Mucosa of descending colon (tissue), 3 donors: ENCODE measurements at regions not wholly inside any gene's neighbourhood (a gene's known extent, or its start where the extent isn't known, plus 50 kb on each side); places are given as distances from the start of the nearest gene placed in this dataset.

ENCODE experiments used
- ATAC-seq: fragments of 200-7000 bp; cut with Tn5 transposase; one replicate; pipeline ENCODE4 v1.9.1; 2020; ENCODE audit warnings: mild to moderate bottlenecking, moderate library complexity
- DNase-seq, 3 donors: peaks; one replicate each; pipeline ENCODE4 v3.0.0-alpha.2; 2020
- H3K36me3 ChIP-seq: fragments of 200-600 bp; one replicate; pipeline ENCODE4 v1.8.0; 2021; ENCODE audit warnings: low read depth, mild to moderate bottlenecking
- H3K4me1 ChIP-seq: fragments of 200-600 bp; one replicate; pipeline ENCODE4 v1.8.0; 2021; ENCODE audit warnings: low read depth, mild to moderate bottlenecking
- H3K4me3 ChIP-seq: fragments of 200-600 bp; one replicate; pipeline ENCODE4 v1.8.0; 2021; ENCODE audit warnings: mild to moderate bottlenecking
- H3K9me3 ChIP-seq: fragments of 200-600 bp; one replicate; pipeline ENCODE4 v1.8.0; 2021; ENCODE audit warnings: mild to moderate bottlenecking
- intact Hi-C, 2 donors: fragments of 100-400 bp; cut with DNase I in 1 of 2; cut with micrococcal nuclease in 1 of 2; formaldehyde crosslinking; loops; one replicate each; pipeline versions ENCODE4 v1.11.0 to v1.11.1; 2022; cut with DNase I, micrococcal nuclease
- TF ChIP-seq, protein P1 (sequence below): fragments of 200-600 bp; IDR thresholded peaks from one replicate; pipeline ENCODE4 v1.8.0; 2022; ENCODE audit warnings: antibody characterized with exemption, mild to moderate bottlenecking
- donor health status: DM: no; HTN: no; CAD: no; lungs with moderate emphysema.
- donor health status: DM: no; HTN: no; CAD: no.
- donor health status: DM: no; HTN: yes; CAD: no.

DNA sequence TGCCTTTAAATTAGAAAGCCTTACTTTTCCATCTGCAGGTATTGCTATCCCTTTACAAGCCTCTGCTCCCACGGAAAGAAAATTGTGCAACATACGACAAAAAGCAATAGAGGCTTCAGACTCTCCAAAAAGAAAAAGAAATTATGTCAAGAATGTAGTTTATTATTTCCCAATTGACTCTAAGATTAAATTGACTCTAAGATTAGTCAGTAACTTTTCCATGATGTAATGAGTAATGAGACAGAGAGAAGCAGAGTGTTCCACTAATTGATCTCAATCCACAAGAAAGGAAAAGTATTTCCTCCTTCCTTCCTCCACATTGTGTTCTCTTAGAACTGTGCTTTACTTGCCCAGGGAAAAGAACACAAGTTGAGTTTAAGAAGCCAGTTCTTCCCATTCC, 345.7 kb upstream of the HS3ST1 start:
- Histone ChIP-seq H3K4me3 (no peak overlapping the region), H3K4me1 (no peaks in the 10 kb centered on the region), H3K9me3 (no peaks in the 10 kb centered on the region), H3K36me3 (no peaks in the 10 kb centered on the region)
- DNase-seq, result no peak
- ATAC-seq, result no peak
- TF ChIP-seq, protein P1, sequence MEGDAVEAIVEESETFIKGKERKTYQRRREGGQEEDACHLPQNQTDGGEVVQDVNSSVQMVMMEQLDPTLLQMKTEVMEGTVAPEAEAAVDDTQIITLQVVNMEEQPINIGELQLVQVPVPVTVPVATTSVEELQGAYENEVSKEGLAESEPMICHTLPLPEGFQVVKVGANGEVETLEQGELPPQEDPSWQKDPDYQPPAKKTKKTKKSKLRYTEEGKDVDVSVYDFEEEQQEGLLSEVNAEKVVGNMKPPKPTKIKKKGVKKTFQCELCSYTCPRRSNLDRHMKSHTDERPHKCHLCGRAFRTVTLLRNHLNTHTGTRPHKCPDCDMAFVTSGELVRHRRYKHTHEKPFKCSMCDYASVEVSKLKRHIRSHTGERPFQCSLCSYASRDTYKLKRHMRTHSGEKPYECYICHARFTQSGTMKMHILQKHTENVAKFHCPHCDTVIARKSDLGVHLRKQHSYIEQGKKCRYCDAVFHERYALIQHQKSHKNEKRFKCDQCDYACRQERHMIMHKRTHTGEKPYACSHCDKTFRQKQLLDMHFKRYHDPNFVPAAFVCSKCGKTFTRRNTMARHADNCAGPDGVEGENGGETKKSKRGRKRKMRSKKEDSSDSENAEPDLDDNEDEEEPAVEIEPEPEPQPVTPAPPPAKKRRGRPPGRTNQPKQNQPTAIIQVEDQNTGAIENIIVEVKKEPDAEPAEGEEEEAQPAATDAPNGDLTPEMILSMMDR, result no peak
- intact Hi-C loops, result no loop called here

GRCh38 chr4:11773798-11774197, 345.1 kb upstream of the HS3ST1 start:
- DNase-seq, result no peak
- intact Hi-C loops, result no loop called here
- Histone ChIP-seq H3K9me3 (no peaks in the 10 kb centered on the region), H3K4me1 (no peaks in the 10 kb centered on the region), H3K4me3 (no peak overlapping the region), H3K36me3 (no peaks in the 10 kb centered on the region)
- TF ChIP-seq, protein P1, result no peak
- ATAC-seq, result no peak

DNA sequence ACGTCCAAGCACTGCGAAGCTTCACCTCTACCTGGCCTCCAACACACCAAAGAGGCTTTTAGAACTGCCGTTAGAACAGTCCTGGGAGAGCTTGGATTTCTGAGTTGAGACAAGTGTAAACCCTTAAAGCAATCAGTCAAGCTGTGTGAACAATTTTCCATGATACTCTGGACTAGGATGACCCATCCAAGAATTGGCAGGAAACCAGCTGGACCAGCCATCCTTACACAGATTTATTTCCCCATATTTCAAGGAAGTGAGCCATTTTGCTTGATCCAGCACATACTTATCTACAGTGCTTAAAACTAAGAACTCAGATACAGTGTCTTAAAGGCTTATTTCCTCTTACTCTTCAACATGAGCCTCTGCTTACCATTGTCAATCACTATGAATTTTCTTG, 340.7 kb upstream of the HS3ST1 start:
- Histone ChIP-seq H3K4me3 (no peak overlapping the region), H3K9me3 (no peaks in the 10 kb centered on the region), H3K4me1 (no peaks in the 10 kb centered on the region), H3K36me3 (no peaks in the 10 kb centered on the region)
- peak in 1 of 3 donors; percentile 14 for DNase-seq
- ATAC-seq, result peak; percentile 15
- intact Hi-C loops, result loop anchor here in 1 of 2 donors (10.0 kb wide), 1 partner anchor 865 kb away; no protein-coding TSS in a partner anchor
- TF ChIP-seq, protein P1, result no peak

DNA sequence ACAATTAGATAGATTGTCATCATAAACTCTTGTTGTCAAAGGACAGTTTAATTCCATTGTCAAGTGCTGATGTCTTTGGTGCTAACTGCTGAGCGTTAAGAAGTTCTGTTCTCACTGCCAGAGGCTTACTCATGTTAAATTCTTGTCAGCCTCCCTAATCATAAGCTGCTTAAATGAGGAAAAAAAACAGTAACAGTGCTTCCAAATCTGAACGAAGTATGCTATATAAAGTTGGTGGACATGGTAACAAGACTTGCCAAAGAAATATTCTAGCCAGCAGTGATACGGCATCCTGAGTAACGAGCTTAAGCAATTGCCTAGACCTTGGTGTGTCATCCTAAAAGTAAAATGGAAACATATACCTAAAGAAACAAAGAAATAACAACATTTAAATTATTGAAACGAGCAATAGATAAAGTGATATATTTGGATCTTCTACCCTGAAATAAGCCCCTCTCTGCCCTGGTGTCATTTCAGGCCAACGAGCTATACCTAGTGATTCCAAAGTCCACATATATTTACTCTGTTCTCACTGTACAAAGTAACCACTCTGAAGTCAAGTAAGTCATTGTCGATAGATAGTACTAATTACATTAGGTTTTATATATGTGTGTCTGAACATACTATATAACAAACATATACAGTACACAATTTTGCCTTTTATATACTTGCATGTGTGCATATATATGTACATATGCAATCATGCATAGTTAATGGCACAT, 339.7 kb upstream of the HS3ST1 start:
- DNase-seq, result no peak
- intact Hi-C loops, result loop anchor here in 1 of 2 donors (10.0 kb wide), 1 partner anchor 866 kb away; no protein-coding TSS in a partner anchor
- ATAC-seq, result peak; percentile 20
- TF ChIP-seq, protein P1, result no peak
- Histone ChIP-seq H3K4me3 (no peak overlapping the region), H3K36me3 (no peaks in the 10 kb centered on the region), H3K9me3 (no peaks in the 10 kb centered on the region), H3K4me1 (no peaks in the 10 kb centered on the region)

DNA sequence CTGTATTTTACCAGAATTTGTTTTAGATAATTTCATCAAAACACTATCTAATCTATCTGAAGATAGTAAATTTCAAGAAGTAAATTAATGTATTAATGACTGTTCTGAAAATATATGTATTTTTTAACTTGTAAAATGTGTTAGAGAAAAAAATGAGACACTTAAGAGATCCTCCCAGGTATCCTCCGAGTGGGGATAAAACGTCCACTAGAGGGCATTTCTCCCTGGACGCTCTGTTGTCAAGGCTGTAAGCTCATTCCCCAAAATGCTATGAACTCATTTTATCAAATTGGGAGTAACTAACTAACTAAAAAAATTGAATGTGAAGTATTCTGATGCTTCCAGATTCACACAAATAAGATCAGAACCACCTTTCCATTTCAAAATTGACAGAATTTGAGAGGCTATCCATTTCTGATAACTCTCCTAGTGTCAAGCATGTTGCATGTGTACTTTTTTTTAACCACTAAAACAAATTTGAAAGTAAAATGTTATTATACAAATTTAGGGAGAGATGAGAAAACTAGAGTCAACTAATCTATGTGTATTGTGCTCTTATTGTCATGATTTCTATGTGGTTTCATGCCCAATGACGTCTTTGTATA, 337.3 kb upstream of the HS3ST1 start:
- no peaks in the 10 kb centered on the region for H3K36me3 ChIP-seq
- DNase-seq (peak in 1 of 3 donors; percentile 63), ATAC-seq (peak; percentile 64)
- no peaks in the 10 kb centered on the region for H3K4me1 ChIP-seq
- no peak overlapping the region for H3K4me3 ChIP-seq
- intact Hi-C loops, result loop anchor here in 1 of 2 donors (10.0 kb wide), 1 partner anchor 869 kb away; no protein-coding TSS in a partner anchor
- H3K9me3 ChIP-seq, result no peaks in the 10 kb centered on the region
- TF ChIP-seq, protein P1, result peak; percentile 44
